ENCODE measurements at regions not wholly inside any gene's neighbourhood (a gene's known extent, or its start where the extent isn't known, plus 50 kb on each side); places are given as distances from the start of the nearest gene placed in this dataset.

DNA sequence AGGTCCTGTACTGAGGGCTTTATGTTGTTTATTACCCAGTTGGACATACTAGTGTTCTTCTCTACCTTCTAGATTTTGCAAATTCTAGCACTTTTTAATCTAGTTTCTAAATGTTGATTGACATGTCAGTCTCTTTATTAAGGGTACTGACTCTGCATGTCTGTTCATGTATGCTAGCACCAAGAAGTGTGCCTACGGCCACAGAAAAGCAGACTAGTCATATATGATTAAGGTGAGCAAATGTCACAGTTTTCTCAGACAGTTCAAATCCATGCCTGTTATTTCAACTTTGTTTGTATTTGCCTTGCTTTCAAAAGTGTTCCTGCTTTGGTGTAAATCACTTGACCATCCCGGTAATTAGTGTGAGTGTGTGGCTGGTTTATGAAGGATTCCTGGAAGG is 145.0 kb upstream of the DSEL start:
- DNase-seq = no peak
- H3K4me3 ChIP-seq (ENCODE audit: insufficient read depth, low read depth, low read length) = no peak overlapping the region
- no peaks in the 10 kb centered on the region for H3K36me3 ChIP-seq (replicated peaks; ENCODE audit: control insufficient read depth, insufficient read depth, low read length)
- H3K27me3 ChIP-seq (ENCODE audit: control insufficient read depth, insufficient read depth, low read length) = no peaks in the 10 kb centered on the region

DNA sequence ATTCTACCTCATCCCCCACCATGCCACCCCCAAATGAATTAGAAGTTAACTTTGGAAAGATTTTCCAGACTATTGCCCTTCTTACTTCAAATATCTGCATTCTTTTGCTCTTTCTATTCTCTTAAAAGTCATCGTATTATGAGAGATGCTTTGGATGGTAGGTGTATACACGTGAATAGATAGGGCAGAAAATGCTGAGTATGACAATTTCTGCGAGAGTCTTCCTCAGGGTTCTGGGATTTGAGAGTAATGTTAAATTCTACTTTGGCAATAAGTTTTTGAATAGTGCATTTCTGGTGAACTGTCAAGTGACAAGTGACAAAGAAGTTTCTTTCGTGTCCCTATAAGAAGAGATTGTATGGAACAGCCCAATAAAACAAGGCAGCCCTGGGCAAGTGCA is 137.6 kb upstream of the DSEL start:
- DNase-seq = no peak
- H3K36me3 ChIP-seq (replicated peaks; ENCODE audit: control insufficient read depth, insufficient read depth, low read length) = no peaks in the 10 kb centered on the region
- H3K27me3 ChIP-seq (ENCODE audit: control insufficient read depth, insufficient read depth, low read length) = no peaks in the 10 kb centered on the region
- no peak overlapping the region for H3K4me3 ChIP-seq (ENCODE audit: insufficient read depth, low read depth, low read length)

DNA sequence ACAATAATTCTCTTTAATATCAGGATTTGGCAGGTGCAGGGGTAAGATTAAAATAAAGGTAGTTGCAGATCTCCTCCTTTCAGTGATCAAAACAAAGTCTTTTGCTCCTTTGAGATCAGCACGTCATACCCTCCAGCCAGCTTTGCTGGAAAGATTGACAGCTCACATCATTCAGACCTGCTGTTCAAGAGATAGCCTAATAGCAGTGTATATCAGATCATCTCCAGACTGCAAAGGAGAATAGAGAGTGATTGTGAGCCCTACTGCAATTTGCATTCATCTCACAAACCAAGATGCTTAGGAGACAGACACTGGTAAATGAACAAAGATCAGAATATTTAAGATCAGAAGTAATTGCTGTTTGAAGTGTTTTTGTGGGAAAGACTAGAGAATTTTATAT is 135.8 kb upstream of the DSEL start:
- no peaks in the 10 kb centered on the region for H3K27me3 ChIP-seq (ENCODE audit: control insufficient read depth, insufficient read depth, low read length)
- no peak overlapping the region for H3K4me3 ChIP-seq (ENCODE audit: insufficient read depth, low read depth, low read length)
- H3K36me3 ChIP-seq (replicated peaks; ENCODE audit: control insufficient read depth, insufficient read depth, low read length) = no peaks in the 10 kb centered on the region
- no peak for DNase-seq

DNA sequence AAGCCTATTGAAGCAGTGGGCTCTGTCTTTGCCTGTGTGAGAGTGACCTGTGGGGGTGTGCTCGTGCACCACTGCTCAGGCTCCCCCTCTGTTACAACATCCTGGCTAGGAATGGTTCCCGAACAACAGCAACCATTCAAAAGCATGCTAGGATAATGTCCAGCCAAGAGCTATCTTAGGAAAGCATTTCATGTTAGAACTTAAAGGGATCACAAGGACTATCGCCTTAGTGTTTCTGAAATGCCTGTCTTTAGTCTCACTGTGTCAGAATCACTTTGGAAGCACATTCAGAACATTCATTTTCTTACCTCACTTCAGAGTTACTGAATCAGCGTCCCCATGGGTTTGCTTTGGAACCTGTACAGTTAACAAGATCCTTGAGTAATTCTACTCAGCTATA is 134.9 kb upstream of the DSEL start:
- DNase-seq = no peak
- Histone ChIP-seq H3K4me3 (ENCODE audit: insufficient read depth, low read depth, low read length) (no peak overlapping the region), H3K36me3 (replicated peaks; ENCODE audit: control insufficient read depth, insufficient read depth, low read length) (no peaks in the 10 kb centered on the region), H3K27me3 (ENCODE audit: control insufficient read depth, insufficient read depth, low read length) (no peaks in the 10 kb centered on the region)

DNA sequence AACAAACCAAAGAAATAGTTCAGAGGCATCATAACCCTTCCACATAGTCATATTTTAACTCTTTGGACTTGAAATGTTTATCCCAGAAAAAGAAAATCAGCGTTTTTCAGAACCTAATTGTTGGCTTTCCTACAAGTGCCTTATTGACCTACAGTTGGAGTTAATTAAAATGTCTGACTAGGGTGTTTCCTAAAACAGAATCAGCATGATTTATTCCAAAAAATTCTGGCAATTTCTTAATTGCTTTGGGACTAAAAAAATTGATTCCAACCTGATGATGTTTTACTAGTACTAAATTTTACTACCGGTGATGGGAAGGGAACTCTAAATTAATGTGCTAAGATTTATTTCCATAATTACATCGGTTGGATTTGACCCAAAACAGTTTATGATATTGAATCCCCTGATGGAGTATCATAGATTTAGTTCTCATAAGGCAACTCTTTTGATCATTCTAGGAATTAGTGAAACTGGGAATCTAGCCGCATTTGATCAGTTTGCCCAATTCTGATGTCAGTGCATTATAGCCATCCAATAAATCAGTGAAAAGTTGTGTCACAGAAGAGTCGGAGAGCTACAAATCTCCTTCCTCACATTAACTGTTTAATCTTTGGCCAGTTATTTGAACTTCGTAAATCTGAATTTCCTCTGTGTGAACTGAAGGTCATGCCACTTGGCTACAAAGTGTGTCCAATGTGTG is 134.3 kb upstream of the DSEL start:
- DNase-seq = no peak

DNA sequence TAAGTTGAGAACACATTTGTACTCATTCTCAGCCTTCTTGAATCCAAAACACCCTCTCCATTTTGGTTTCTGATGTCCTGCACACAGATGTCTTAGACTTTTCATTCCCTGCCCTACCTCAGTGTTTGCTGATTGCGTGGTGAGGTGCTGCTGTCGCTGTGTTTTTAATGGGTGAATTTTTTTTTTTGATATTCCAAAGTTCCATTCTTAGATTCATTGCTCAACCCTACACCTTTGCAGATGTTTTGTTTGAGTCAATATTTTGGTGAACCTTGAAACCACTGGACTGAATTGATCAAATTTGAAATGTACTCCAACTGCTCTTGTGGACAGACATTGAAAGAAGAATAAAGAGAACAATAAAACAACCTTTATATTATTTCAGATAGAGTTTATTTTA is 130.4 kb upstream of the DSEL start:
- no peak for DNase-seq
- H3K27me3 ChIP-seq (ENCODE audit: control insufficient read depth, insufficient read depth, low read length) = no peaks in the 10 kb centered on the region
- H3K36me3 ChIP-seq (replicated peaks; ENCODE audit: control insufficient read depth, insufficient read depth, low read length) = no peaks in the 10 kb centered on the region
- H3K4me3 ChIP-seq (ENCODE audit: insufficient read depth, low read depth, low read length) = no peak overlapping the region

More for the DNA sequence above, 134.3 kb upstream of the DSEL start:
- H3K36me3 ChIP-seq (replicated peaks; ENCODE audit: control insufficient read depth, insufficient read depth, low read length) = no peaks in the 10 kb centered on the region
- H3K27me3 ChIP-seq (ENCODE audit: control insufficient read depth, insufficient read depth, low read length) = no peaks in the 10 kb centered on the region
- no peak overlapping the region for H3K4me3 ChIP-seq (ENCODE audit: insufficient read depth, low read depth, low read length)

DNA sequence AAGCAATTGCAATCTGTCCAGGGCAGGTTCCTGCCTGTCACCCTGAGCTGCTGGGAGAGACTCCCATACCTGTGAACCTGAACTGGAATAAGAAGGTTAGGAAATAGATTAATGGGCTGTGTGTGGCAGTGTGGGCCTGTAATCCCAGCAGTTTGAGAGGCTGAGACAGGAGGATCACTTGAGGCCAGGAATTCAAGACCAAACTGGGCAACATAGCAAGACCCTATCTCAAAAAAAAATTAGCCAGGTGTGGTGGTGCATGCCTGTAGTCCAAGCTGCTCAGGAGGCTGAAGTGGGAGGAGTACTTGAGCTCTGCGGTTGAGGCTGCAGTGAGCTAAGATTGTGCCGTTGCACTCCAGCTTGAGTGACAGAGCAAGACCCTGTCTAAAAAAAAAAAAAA is 127.7 kb upstream of the DSEL start:
- no peak for DNase-seq
- H3K27me3 ChIP-seq (ENCODE audit: control insufficient read depth, insufficient read depth, low read length) = no peaks in the 10 kb centered on the region
- no peak overlapping the region for H3K4me3 ChIP-seq (ENCODE audit: insufficient read depth, low read depth, low read length)
- H3K36me3 ChIP-seq (replicated peaks; ENCODE audit: control insufficient read depth, insufficient read depth, low read length) = no peaks in the 10 kb centered on the region

DNA sequence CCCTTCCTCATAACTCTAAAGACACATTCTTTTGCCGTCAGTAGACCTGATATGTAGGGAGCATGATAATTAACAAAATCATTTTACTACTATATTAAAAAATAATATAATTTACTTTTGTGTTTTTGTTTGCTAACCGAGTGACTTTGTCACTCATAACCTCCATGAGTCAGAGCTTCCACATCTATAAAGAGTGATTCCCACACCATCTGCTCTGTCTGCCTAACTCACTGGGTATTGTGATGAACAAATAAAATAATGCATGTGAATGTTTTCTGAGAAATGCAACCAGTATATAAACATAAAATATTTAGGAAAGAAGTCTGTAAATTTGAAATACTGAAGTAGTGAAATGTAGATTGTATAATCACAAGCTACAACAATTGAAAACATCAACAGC is 123.4 kb upstream of the DSEL start:
- no peak overlapping the region for H3K4me3 ChIP-seq (ENCODE audit: insufficient read depth, low read depth, low read length)
- H3K27me3 ChIP-seq (ENCODE audit: control insufficient read depth, insufficient read depth, low read length) = no peaks in the 10 kb centered on the region

DNA sequence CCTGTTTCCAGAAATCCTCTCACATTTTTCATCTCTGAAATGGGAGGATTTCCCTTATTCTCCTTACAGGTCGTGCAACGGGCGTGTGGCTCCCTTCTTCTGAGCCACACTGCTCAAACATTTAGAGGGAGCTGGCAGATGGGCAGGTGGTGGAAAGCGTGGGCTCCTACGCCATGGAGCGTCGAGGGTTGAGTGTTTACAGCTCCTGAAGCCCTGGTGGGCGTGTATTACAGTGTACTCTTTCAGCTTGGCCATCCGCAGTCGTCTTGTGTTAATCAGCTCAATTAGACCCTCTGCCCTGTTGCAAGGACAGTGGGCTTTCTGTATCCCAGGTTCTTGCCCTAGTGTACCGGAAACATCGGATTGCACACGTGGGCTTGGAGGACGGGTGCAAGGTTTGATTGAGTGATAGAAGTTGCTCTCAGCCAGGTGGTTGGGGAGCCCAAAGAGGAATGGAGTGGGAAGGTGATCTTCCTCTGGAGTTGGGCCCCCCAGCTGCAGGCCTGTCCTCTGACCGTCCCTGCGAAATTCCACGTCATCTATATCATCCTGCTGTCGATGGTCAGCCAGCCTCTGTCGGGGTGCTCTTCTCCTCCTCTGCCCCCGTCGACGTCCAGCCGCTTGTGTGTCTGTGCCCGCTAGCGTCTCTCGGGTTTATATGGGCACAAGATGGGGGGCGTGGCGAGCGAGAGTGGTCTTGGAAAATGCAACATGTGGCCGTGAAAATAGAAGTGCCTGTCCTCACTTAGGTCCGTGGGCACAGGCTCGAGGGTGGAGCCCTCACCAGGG is 120.3 kb upstream of the DSEL start:
- no peak for DNase-seq
- H3K4me3 ChIP-seq (ENCODE audit: insufficient read depth, low read depth, low read length) = no peak overlapping the region
- H3K36me3 ChIP-seq (replicated peaks; ENCODE audit: control insufficient read depth, insufficient read depth, low read length) = no peaks in the 10 kb centered on the region
- no peaks in the 10 kb centered on the region for H3K27me3 ChIP-seq (ENCODE audit: control insufficient read depth, insufficient read depth, low read length)

More for the DNA sequence above, 123.4 kb upstream of the DSEL start:
- no peak for DNase-seq
- H3K36me3 ChIP-seq (replicated peaks; ENCODE audit: control insufficient read depth, insufficient read depth, low read length) = no peaks in the 10 kb centered on the region

DNA sequence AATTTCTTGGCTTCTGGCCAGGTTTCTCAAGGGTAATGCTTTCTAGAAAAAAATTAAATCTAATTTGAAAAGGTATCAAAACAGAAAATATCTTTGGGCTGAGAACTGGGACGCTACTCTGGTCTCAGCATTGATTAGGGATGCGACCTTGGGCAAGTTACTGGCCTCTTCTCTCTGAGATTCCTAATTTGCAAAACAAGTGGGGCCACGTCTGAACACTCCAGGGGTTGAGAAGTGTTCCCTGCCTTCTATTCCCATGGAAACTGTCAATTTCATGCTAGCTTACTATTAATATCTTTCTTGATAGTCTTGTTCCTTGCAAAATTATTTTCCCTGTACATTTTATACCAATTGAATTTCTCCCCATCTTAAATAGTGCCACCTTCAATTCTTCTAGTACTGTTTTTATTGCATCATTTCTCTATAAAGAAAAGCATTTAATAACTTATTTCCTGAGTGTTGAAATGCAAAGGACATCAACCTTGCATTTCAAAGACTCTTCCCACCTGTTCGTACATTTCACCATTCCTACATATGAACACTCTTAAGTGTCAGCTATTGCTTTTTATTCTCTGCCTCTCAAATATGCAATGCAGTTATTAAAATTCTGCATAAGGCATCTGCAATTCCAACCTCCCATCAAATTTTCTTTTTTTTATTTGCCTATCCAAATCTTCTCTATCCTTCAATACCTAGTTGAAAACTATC is 118.3 kb upstream of the DSEL start:
- peak; percentile 73 for DNase-seq
- Histone ChIP-seq H3K4me3 (ENCODE audit: insufficient read depth, low read depth, low read length) (no peak overlapping the region), H3K36me3 (replicated peaks; ENCODE audit: control insufficient read depth, insufficient read depth, low read length) (no peaks in the 10 kb centered on the region), H3K27me3 (ENCODE audit: control insufficient read depth, insufficient read depth, low read length) (no peaks in the 10 kb centered on the region)

DNA sequence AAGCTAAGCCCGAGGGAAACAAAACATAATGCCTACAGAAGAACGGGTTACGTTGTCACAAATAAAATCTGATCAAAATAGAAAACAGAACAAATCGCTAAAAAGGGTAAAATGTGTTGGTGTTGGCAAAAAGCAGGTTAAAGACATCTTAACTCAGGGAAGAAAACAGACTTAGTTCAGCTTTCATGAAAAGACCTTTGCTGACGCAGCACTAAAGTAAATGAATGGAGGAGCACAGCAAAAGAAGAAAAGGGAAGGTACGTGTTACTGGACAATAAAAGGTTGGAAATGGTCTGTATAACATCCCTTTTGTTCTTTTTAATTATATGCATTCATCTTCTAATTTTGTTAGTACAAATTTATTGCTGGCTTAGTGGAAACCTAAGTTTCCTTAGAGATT is 117.4 kb upstream of the DSEL start:
- Histone ChIP-seq H3K36me3 (replicated peaks; ENCODE audit: control insufficient read depth, insufficient read depth, low read length) (no peaks in the 10 kb centered on the region), H3K4me3 (ENCODE audit: insufficient read depth, low read depth, low read length) (no peak overlapping the region), H3K27me3 (ENCODE audit: control insufficient read depth, insufficient read depth, low read length) (no peaks in the 10 kb centered on the region)
- no peak for DNase-seq

DNA sequence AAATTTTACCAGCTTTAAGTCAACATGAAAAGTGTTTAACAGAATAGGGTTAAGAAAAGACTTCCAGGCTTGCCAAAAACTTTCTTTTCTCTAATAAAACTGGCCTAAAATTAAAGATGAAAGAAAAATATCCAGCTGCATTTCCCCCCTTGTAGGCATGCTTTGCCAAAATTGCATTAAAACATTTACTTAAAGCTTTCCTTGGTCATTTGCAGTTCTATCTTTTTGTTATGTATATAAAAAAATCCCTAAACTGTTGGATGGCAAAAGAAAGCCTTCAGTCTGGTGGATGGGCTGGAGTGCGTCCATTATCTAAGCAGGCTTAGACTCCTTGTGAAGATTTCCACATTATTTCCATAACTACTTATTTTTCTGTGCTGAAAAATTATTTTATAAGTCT is 105.4 kb upstream of the DSEL start:
- no peaks in the 10 kb centered on the region for H3K36me3 ChIP-seq (replicated peaks; ENCODE audit: control insufficient read depth, insufficient read depth, low read length)
- DNase-seq = no peak
- H3K4me3 ChIP-seq (ENCODE audit: insufficient read depth, low read depth, low read length) = no peak overlapping the region
- no peaks in the 10 kb centered on the region for H3K27me3 ChIP-seq (ENCODE audit: control insufficient read depth, insufficient read depth, low read length)

DNA sequence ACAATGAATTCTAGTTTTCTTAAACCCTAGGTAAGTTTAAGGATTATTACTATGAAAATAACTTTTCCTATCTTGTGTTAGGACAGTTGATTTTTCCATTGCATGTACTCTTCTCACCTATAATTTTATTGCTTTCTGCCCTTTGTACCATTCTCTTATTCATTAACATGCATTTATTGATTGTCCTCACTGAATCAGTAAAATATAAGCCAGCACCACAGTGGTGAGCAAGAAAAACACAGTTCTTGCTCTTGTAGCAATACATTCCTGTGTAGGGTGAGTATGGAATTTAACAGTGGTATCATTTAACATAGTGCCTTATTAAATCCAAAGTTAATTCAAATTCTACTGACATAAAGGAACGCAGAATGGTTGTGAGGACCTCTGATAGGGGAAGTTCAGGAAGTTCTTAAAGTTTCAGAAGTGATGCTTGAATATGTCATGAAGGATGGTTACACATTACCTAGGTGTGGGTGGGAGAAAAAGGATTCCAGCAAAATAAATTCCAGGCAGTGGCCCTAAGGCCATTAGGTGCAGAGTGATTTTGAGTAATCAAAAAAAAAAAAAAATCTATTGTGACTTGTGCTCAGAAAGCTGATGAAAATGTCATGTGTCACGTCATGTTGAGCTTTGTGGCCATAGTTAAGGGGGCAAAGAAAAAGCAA is 104.7 kb upstream of the DSEL start:
- Histone ChIP-seq H3K36me3 (replicated peaks; ENCODE audit: control insufficient read depth, insufficient read depth, low read length) (no peaks in the 10 kb centered on the region), H3K4me3 (ENCODE audit: insufficient read depth, low read depth, low read length) (no peak overlapping the region), H3K27me3 (ENCODE audit: control insufficient read depth, insufficient read depth, low read length) (no peaks in the 10 kb centered on the region)
- DNase-seq = no peak

DNA sequence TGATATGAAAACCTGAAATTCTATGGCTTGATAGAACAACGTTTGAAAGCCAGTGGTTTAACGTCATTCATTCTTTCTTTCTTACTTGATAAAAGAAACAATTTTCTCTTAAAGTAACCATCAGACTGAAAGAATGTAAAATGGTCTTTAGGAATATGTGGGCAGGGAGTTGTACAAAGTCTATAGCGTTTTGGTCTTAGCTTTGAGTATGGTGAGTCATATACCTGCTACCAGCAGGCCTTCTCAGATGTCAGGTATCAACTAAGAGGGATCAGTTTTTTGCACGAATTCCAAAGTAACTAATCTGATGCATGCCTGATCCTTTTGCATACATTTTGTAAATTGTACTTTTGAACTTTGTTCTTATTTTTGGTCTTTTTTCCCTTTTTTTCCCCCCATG is 101.5 kb upstream of the DSEL start:
- no peak overlapping the region for H3K4me3 ChIP-seq (ENCODE audit: insufficient read depth, low read depth, low read length)
- H3K27me3 ChIP-seq (ENCODE audit: control insufficient read depth, insufficient read depth, low read length) = no peaks in the 10 kb centered on the region
- no peaks in the 10 kb centered on the region for H3K36me3 ChIP-seq (replicated peaks; ENCODE audit: control insufficient read depth, insufficient read depth, low read length)
- DNase-seq = no peak
